SW480 (cell line): ENCODE measurements at regions not wholly inside any gene's neighbourhood (a gene's known extent, or its start where the extent isn't known, plus 50 kb on each side); places are given as distances from the start of the nearest gene placed in this dataset.

Source experiments
- DNase-seq: peaks from one replicate; pipeline ENCODE4 v3.0.0-alpha.2; 2016; ENCODE audit warnings: low spot score

- DNase-seq: no peak
Measured at GRCh38 chr2:71791501-71792135, 338.3 kb downstream of the DYSF start.

GRCh38 chr2:71791061-71791450, 337.7 kb downstream of the DYSF start:
- no peak for DNase-seq

- peak; percentile 40 for DNase-seq
Measured at GRCh38 chr2:71790226-71791060, 337.1 kb downstream of the DYSF start.

GRCh38 chr2:71789556-71790204, 336.3 kb downstream of the DYSF start:
- DNase-seq: no peak

- no peak for DNase-seq
Measured at GRCh38 chr2:71788601-71789240, 335.4 kb downstream of the DYSF start.

- no peak for DNase-seq
Measured at GRCh38 chr2:71788186-71788525, 334.8 kb downstream of the DYSF start.

- no peak for DNase-seq
Measured at GRCh38 chr2:71787476-71788185, 334.3 kb downstream of the DYSF start.

- DNase-seq: no peak
Measured at GRCh38 chr2:71787108-71787415, 333.7 kb downstream of the DYSF start.

GRCh38 chr2:71786291-71787107, 333.1 kb downstream of the DYSF start:
- DNase-seq: no peak

GRCh38 chr2:71785516-71785981, 332.2 kb downstream of the DYSF start:
- no peak for DNase-seq

- peak; percentile 71 for DNase-seq
Measured at GRCh38 chr2:71784734-71785511, 331.6 kb downstream of the DYSF start.

- no peak for DNase-seq
Measured at GRCh38 chr2:71783815-71784214, 330.5 kb downstream of the DYSF start.

- no peak for DNase-seq
Measured at GRCh38 chr2:71783215-71783614, 329.9 kb downstream of the DYSF start.

GRCh38 chr2:71782323-71782722, 329.0 kb downstream of the DYSF start:
- no peak for DNase-seq

GRCh38 chr2:71781695-71782228, 328.4 kb downstream of the DYSF start:
- no peak for DNase-seq

GRCh38 chr2:71780162-71780561, 326.8 kb downstream of the DYSF start:
- DNase-seq: no peak

- no peak for DNase-seq
Measured at GRCh38 chr2:71779774-71780105, 326.4 kb downstream of the DYSF start.

GRCh38 chr2:71778936-71779773, 325.8 kb downstream of the DYSF start:
- DNase-seq: no peak

- DNase-seq: no peak
Measured at GRCh38 chr2:71778514-71778913, 325.2 kb downstream of the DYSF start.
